IMR-90 (cell line): ENCODE measurements at regions not wholly inside any gene's neighbourhood (a gene's known extent, or its start where the extent isn't known, plus 50 kb on each side); places are given as distances from the start of the nearest gene placed in this dataset.

Source experiments
- CHD1 ChIP-seq: IDR thresholded peaks from 2 replicates; pipeline ENCODE4 v1.6.1; 2012; ENCODE audit warnings: low read depth, low read length, improper control_type of control experiment
- FOS ChIP-seq: fragments of 150-350 bp; IDR thresholded peaks from 2 replicates; pipeline ENCODE4 v1.6.1; 2016; ENCODE audit warnings: low read depth, low read length
- MAFK ChIP-seq: IDR thresholded peaks from 2 replicates; pipeline ENCODE4 v1.6.1; 2012; ENCODE audit warnings: low read depth, low read length, improper control_type of control experiment
- MAZ ChIP-seq: IDR thresholded peaks from 2 replicates; pipeline ENCODE4 v1.6.1; 2012; ENCODE audit warnings: low read depth, mild to moderate bottlenecking, low read length, improper control_type of control experiment, moderate library complexity, borderline replicate concordance
- MXI1 ChIP-seq: IDR thresholded peaks from 2 replicates; pipeline ENCODE4 v1.6.1; 2012; ENCODE audit warnings: low read depth, mild to moderate bottlenecking, low read length, moderate library complexity, borderline replicate concordance
- POLR2A ChIP-seq: IDR thresholded peaks from 2 replicates; pipeline ENCODE4 v1.6.1; 2012; ENCODE audit warnings: mild to moderate bottlenecking, low read depth, low read length
- RAD21 ChIP-seq: IDR thresholded peaks from 2 replicates; pipeline ENCODE4 v1.6.1; 2012; ENCODE audit warnings: low read length, improper control_type of control experiment
- SMC3 ChIP-seq: fragments of 150-350 bp; IDR thresholded peaks from 2 replicates; pipeline ENCODE4 v1.6.1; 2016; ENCODE audit warnings: low read depth, mild to moderate bottlenecking, antibody characterized with exemption, low read length, moderate library complexity
- TF ChIP-seq, protein P1 (sequence below): conservative IDR thresholded peaks from 2 replicates; pipeline ENCODE4 v1.5.1; 2012; ENCODE audit warnings: mild to moderate bottlenecking, low read depth, low read length, improper control_type of control experiment

DNA sequence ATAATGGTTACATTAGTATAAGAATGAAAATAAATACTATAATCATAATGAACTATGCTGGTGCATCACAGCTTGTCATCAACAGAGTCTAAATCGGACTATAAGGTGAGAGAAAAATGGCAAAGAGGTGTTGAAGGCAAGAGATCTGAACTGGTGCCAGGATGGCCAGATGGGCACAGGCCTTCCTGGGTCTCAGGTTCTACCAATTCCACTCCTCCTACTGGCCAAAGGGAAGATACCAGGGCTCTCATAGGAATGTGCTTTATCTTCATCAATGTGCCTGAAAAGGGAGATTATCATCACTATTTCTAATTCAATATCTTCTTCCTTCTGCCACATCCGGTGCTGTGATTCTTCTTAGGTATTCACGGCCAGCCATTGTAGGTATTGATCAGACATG is 107.6 kb downstream of the GASK1B start:
- TF ChIP-seq, protein P1, sequence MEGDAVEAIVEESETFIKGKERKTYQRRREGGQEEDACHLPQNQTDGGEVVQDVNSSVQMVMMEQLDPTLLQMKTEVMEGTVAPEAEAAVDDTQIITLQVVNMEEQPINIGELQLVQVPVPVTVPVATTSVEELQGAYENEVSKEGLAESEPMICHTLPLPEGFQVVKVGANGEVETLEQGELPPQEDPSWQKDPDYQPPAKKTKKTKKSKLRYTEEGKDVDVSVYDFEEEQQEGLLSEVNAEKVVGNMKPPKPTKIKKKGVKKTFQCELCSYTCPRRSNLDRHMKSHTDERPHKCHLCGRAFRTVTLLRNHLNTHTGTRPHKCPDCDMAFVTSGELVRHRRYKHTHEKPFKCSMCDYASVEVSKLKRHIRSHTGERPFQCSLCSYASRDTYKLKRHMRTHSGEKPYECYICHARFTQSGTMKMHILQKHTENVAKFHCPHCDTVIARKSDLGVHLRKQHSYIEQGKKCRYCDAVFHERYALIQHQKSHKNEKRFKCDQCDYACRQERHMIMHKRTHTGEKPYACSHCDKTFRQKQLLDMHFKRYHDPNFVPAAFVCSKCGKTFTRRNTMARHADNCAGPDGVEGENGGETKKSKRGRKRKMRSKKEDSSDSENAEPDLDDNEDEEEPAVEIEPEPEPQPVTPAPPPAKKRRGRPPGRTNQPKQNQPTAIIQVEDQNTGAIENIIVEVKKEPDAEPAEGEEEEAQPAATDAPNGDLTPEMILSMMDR = no peak
- TF ChIP-seq POLR2A (no peak), SMC3 (no peak), CHD1 (no peak), RAD21 (no peak), FOS (no peak), MXI1 (no peak), MAFK (no peak), MAZ (no peak)
